DMS53 treated with DMSO at 0.1 percent for 48 hours (cell line): ENCODE measurements at regions not wholly inside any gene's neighbourhood (a gene's known extent, or its start where the extent isn't known, plus 50 kb on each side); places are given as distances from the start of the nearest gene placed in this dataset.
"Not testable (repeated sequence)": the region's sequence is repeated elsewhere in the genome, so short reads cannot be mapped to it uniquely, and the experiment has no call there.

Experiments
- DNase-seq: peaks from one replicate; lab custom pipeline; 2025; ENCODE audit not compliant: unreplicated experiment; lab: John Stamatoyannopoulos, UW

DNA sequence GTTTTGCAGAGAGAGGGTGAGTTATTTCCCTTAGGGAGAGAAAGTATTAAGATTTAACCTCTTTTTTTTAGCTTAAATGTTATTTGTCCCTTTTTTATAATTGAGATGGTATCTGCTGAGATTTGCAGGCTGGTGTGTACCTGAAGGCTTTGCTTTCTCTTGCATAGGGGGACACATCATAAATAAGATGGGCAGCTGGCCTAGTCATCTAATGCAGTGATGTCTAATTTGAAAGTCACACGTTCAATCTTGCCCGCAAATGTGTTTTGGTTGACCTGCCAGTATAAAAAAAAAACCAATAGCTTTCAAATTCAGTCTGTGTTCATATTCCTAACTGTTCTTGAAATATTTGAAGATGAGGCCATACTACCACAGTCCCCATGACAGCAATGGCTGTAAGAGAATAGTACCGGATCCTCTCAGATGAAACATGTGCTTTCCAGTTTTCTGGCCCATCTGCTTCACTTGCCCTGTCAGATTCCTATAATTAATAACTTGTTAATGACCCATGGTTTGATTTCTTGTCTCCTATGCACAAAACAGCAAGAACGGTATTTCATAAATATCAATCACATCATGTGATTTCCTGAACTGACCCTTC is 914.2 kb downstream of the IPMK start:
- DNase-seq = no peak

DNA sequence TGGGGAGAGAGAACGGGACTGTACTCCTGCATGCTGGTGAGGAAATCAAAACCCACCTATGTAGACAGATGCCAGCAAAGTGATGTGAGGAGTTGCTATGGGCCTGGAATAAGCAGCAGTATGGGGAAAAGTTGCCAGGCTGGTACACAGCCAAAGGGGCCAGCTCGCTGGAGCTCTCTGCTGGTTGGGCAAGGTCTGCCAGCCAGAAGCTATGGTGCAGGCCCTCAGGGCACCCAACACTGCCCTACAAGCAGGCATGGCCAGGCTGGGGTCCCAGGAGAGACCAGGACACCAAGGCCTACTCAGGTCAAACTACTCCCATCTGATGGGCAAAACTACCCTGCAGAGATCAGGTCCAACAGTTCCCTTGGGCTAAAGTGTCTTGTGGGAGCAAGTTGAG is 916.6 kb downstream of the IPMK start:
- DNase-seq = no peak

DNA sequence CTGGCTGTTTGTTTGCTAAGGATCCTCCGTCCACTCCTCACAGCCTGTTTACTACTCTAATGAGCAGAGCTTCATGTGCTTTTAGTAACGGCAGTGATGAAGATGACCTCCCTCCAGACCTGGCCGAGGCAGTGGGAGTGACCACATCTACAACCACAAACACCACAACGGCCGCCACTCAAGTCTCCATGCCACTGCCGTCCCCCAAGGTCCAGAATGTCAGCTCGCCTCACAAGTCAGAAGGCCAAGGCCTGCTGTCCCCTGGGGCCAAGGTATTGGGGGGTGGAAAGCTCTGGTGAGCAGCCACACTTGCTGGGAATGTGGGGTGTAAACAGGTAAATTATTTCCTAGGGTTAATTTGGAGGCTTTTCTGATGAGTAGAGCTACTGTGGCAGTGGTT is 926.4 kb downstream of the IPMK start:
- DNase-seq = no peak

DNA sequence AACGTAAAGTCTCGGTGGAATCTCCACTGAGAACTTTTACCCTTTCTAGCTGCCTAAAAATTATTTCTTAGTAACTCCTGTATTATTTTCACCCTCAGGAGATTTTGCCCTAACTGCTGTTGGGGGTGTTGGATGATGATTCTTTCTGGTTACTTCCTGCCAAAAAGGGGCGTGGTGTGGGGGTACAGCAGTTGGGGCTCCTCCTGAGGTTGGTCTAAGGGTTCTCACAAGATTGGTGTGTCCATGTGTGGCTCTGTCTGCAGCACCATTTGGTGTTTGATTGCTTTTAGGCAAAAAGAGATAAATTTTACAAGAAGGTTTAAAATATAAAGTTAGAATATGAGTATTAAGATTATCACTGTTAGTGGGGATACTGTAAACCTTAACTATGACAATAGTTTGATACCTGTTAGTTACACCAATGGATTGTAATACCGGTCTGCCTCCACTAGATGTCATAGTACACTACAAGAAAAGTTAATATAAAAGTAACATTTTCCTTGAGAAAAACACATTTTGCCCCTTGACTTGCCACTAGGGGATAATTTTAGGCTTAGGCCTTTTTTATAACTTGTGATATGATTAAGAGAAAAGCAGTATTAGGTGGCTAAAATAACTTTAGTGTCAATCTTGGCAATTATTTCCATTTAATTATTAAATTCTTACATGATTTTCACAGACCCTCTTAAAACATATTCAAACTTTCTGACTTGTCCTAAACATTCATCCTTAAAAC is 928.7 kb downstream of the IPMK start:
- peak; percentile 43 for DNase-seq

DNA sequence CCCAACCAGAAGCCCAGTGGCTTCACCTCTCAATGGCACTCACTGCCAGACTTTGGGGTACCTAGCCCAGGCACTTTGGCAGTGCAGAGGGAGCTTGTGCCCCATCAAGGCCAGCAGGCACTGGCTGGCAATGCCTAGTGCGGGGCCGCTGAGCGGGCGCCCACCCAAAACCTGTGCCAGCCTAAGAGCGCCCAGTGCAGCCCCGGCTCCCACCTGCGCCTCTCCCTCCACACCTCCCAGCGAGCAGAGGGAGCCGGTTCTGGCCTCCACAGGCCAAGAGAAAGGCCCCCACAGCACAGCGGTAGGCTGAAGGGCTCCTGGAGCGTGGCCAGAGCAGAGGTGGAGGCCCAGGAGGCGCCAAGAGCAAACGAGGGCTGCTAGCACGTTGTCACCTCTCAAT is 930.8 kb downstream of the IPMK start:
- no peak for DNase-seq

DNA sequence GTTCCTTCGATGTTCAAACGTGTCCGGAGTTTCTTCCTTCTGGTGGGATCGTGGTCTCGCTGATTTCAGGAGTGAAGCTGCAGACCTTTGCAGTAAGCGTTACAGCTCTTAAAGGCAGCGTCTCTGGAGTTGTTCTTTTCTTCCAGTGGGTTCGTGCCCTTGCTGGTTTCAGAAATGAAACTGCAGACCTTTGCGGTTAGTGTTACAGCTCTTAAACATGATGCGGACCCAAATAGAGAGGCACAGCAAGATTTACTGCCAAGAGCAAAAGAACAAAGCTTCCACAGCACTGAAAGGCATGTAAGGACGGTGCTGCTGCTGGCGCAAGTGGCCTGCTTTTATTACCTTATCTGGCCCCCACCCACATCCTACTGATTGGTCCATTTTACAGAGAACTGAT is 931.4 kb downstream of the IPMK start:
- no peak for DNase-seq

DNA sequence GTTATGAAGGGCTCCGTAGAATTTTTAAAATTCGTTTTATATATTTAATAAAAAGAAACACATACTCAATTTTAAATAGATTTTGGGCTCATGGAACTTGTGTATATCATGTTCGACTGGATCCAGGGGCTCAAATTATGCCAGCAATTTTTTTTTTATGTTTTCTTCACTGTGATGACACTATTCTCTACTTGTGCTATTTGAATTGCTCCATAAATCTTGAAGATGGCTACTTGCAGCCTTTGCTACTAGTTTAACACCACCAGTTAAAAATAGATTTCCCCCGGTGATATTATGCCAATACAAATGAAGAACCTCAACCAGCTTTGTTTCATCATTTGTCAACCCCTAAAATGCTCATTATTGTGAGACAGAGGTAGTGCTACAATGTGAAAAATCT is 933.2 kb downstream of the IPMK start:
- no peak for DNase-seq

DNA sequence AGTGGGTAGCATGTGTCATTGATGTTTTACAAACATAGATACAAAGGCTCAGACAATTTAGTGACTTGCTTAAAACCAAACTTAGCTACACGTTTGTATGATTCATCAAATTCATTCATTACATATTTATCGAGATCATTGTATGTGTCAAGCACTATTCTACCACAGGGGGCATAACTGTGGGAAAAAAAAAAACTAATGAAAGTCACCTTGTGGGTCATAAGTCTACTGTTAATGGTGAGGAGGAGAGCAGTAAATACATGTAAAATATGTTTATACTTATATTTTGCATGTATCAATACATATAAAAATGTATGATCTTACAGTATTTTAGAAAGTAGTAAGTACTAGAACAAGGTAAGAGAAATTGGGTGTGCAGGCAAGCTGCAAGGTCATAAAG is 933.8 kb downstream of the IPMK start:
- no peak for DNase-seq

DNA sequence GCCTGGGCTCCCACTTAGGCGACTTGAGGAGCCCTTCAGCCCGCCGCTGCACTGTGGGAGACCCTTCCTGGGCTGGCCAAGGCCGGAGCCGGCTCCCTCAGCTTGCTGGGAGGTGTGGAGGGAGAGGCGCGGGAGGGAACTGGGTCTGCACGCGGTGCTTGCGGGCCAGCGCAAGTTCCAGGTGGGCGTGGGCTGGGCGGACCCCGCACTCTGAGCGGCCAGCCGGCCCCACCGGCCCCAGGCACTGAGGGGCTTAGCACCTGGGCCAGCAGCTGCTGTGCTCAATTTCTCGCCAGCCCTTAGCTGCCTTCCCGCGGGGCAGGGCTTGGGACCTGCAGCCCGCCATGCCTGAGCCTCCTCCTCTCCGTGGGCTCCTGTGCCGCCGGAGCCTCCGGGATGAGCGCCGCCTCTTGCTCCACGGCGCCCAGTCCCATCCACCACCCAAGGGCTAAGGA is 946.3 kb downstream of the IPMK start:
- not testable (repeated sequence) for DNase-seq

DNA sequence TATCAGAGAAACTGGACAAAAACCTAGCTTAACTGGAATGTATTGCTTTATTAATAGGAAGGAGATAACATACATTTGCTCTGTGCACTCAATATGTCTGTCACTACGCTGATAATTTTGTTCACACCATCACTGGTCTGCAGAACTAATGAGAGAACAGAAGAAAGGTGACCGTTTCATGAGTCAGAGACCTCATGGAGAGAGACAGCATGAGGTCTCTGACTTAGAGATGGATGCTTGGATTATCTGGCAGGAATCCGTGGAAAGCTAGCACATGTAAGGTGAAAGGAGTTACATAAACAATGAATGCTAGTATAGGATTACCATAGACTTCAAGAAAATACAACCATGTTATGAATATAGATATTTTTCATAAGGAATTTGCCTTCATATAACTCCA is 947.3 kb downstream of the IPMK start:
- DNase-seq = no peak

DNA sequence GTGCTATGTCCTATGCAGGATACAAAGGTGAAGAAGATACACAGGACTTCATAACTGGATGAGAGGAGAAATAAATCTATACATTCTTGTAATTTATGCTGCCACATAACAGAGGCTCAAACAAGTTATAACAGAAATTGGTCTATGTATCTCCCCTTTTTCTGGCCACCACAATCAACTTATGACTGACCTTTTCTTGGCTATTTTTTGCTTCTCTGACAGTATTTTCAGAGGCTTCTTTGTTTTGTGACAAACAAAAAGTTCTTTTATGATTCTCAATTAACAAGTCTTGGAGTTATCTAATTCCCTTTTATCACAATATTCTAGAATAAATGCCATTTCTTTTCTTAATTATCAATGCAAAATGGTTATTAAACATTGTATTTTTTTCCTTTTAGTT is 953.0 kb upstream of the ZWINT start:
- DNase-seq = no peak

DNA sequence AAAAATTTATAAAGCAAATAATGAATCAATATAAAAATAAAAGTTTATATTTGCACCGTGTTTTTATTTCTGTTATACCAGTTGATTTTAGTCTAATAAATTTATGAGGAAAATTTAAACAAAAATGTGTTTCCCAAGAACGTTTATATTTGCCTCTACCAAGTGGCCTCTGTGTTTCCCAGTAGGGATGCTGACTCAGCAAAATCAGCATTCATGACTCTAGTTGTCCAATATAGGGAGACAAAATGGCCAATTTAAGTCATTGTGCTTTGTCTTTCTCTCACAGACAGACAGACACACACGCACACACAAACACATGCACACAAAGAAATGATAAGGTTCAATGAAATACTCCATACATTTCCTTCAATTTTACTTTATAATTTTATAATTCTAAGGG is 942.5 kb upstream of the ZWINT start:
- DNase-seq = peak; percentile 8

DNA sequence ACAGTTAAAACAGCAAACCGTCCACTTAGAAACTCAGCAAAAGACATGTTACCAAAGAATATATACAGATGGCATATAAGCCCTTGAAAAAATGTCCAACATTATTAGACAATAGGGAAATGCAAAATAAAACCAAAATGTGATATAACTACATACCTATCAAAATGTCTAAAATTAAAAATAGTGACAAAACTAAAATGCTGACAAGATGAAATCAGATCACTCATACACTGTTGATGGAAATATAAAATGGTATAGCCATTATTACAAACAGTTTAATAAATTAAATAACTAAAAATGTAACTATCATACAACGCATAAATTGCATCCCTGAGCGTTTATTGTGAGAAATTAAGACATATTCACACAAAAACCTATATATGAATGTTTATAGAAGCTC is 939.7 kb upstream of the ZWINT start:
- no peak for DNase-seq

DNA sequence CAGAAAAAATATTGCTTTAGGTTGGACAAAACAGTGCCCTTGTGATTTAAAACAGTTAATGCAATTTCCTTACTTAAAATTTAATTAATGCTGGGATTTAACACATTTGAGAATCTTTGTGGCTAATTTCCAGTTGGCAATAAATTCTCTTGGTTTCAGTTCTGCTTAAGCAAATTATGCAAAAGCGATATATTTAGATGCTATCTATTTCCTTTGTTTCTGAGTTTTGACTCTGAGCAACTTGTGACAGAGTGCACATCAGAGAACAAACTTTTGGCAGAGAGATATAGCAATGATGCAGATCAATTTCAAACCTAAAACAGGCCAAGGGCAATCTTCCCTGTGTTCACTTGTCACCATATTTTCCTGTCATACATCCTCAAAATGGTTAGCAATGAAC is 933.6 kb upstream of the ZWINT start:
- DNase-seq = no peak

DNA sequence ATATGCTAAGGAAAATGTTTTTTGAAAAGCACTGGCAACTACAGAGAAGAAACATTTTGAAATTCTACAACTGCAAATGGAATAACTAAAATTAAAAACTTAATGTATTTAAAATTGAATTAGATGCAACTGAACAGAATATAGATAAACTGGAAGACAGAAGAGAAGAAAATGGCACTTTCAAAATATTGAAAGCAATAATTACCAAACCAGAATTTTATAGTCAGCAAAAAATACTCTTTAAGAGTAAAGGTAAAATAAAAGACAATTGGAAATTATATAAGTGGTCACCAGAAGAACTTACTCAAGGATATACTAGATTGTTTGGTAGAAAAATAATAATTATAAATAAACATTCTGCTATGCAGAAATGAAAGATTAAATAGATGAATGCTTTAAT is 927.7 kb upstream of the ZWINT start:
- DNase-seq = no peak

DNA sequence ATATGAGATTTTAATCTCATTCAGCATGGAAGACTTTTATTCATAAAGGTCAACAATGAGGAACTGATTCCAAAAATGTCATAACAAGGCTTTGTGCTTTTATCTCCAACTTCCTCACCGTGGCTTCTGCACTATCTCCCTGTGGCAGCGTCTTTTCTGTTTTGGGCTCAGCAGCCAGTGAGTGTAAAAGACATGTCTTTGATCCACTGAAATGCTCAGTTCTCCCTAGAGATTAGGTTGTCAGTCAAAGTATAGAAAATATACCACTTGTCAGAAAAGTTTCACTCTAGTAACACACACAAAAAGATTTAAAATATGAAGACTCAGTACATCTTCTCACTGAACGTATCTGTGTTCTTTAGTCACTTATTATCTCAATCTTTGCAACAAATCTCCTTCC is 901.8 kb upstream of the ZWINT start:
- DNase-seq = no peak

DNA sequence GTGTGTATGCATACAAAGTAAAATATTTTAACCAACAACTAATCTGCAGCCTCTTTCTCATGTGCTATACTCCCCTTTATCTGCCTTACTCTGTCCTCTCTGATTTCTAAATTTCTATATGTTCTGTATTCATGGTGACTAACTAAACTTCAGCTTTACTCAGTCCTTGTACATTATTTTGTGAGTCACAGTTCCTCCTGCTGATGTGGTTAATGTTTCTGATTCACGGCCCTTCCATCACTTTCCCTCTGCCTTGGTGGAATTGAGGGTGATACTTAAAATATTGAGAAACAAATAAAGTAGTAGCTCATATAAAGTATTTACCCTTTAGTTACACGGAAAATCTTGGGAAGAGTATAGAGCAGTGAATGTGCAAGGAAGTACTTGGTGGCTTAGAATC is 899.1 kb upstream of the ZWINT start:
- DNase-seq = no peak

DNA sequence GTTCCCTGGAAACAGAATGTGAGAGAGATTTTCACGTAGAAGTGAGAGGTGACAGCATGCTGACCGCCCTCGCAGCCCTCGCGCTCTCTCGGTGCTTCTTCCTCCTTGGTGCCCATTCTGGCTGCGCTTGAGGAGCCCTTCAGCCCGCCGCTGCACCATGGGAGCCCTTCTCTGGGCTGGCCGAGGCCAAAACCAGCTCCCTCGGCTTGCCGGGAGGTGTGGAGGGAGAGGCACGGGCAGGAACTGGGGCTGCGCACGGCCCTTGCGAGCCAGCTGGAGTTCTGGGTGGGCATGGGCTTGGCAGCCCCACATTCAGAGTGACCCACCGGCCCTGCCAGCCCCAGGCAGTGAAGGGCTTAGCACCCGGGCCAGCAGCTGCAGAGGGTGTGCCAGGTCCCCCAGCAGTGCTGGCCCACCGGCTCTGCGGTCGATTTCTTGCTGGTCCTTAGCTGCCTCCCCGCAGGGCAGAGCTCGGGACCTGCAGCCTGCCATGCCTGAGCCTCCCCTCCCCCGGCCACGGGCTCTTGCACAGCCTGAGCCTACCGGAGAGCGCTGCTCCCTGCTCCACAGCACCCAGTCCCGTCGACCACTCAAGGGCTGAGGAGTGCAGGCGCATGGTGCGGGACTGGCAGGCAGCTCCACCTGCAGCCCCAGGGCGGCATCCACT is 888.7 kb upstream of the ZWINT start:
- DNase-seq = no peak

DNA sequence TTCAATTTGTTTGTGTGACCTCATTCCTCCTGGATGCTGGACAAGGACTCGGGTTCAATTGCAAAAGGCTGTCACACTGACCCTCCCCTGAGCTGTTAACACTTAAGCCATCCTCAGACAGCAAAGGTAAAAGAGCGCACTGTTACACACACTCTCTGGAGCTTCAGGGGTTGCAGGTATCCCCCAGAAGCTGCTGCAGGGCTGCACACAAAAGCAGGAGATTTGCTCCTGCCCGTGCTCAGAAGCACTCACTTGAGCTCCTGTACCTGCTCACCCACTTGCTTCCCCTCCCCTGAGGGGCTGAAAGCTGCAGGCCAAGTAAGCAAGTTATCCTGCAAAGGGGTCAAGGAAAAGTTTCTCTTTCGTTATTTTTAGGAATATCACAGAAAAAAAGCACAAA is 886.2 kb upstream of the ZWINT start:
- no peak for DNase-seq

DNA sequence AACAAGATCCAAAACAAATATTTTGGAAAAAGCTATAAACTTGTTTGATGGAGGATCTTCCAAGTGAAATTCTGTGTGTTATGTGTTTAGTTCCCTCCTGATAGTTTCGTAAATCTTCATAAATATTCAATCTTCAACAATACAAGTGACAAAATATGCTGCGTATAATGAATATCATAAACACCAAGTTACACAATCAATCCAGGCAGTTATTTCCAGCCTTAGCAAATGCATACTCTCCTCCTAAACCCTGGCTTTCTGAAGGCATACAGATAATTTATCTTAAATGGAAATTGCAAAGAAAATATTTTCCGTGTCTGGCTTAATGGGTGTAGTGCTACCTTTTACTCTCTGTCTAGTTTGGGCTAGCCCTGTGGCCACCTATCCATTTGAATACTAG is 864.9 kb upstream of the ZWINT start:
- no peak for DNase-seq

DNA sequence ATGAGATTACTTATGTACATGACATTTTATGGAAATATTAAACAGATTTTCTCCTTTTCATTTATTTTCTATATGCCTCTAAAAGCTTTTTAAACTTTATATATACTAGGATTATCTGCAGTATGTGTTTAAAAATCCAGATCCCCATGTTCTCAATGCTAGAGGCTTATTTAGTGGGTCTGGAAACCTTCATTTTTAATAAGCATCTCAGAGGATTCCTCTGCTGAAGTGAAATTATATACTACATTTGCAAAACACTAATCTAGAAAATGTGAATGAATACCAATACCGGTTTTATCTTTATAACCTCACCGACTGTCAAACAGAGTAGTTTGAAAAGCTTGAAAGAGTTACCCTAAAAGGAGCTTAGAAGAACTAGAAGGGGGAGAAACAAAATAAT is 863.8 kb upstream of the ZWINT start:
- no peak for DNase-seq

DNA sequence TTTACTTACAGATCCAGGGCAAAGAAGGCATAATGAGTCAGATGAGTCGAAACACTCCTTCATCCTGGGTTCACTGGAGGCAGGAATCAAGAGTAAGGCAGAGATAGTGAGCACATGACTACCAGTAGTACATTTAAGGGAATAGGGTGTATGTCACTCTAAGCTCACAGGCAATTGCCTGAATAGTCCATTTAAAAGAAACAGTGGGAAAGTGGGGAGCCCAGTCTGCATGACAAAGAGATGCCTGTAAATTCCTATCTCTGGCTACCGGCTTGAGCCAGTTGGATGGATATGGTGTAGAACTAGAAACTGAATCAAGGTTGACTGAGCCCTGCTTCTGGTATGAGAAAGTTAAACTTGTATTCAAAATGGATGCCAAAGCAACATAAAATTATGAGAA is 861.5 kb upstream of the ZWINT start:
- DNase-seq = no peak

DNA sequence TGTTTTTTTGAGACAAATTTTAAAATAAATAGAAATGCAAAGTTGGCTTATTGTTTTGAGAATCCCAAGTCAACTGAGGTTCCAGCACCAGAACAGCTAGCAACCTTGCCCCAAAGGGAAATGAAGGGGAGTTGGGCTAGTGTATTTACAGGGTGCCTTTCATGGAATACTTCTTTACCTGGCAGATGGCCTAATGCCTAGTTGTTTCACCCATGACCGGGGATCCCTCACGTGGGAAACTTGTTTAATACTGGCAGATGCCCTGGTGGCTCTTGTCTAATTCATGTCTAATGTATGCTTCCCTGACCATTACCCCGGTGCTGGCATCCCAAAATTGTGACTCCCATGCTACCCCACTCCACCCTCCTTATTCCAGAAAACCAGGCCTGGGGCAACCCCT is 861.1 kb upstream of the ZWINT start:
- DNase-seq = no peak
